K562 (cell line): ENCODE measurements at regions not wholly inside any gene's neighbourhood (a gene's known extent, or its start where the extent isn't known, plus 50 kb on each side); places are given as distances from the start of the nearest gene placed in this dataset.

Source experiments
- ATAC-seq: fragments of 200-7000 bp; cut with Tn5 transposase; 3 replicates; pipeline ENCODE4 v1.9.1; 2020; ENCODE audit warnings: moderate library complexity
- BruUV-seq: library from RNA; stranded (reverse); fragments of 400-500 nt; replicated peaks from 2 replicates; lab custom pipeline; 2021; lab: Mats Ljungman, UMichigan
- CTCF ChIA-PET: fragments of 300-600 bp; formaldehyde crosslinking; extraction: SDS; loops from one replicate; lab custom pipeline; 2021; ENCODE audit warnings: low intra/inter-chr PET ratio; lab: Yijun Ruan, JAX
- POLR2A ChIA-PET: fragments of 300-600, 350-650 bp; sonication (Branson Sonifier 250); formaldehyde crosslinking; extraction: SDS; loops from one replicate; lab custom pipeline; 2021; ENCODE audit warnings: antibody characterized with exemption, inconsistent platforms; lab: Yijun Ruan, JAX
- DNase-seq, 4 experiments: peaks; one replicate each; pipeline versions ENCODE4 v3.0.0 to v3.0.0-alpha.2; 2011 to 2018; ENCODE audit warnings: low spot score in 3 of 4, mixed read lengths in 3 of 4; ENCODE audit errors: extremely low read depth in 1 of 4
- FAIRE-seq: peaks from 2 replicates; lab custom pipeline; 2011; peaks lifted over from hg19 to GRCh38; lab: Jason Lieb, UNC
- H2AFZ ChIP-seq: 2 replicates; pipeline ENCODE4 v1.6.0; 2011; ENCODE audit warnings: low read depth, low read length, control low read depth, inconsistent platforms
- H3K27ac ChIP-seq: fragments of 200-600 bp; 3 replicates; pipeline ENCODE4 v1.8.0; 2011; ENCODE audit warnings: low read depth, mild to moderate bottlenecking, control low read depth, inconsistent platforms, low read length, moderate library complexity, mixed read lengths; ENCODE audit errors: extremely low read depth
- H3K27me3 ChIP-seq, 2 experiments: fragments of 300-600 bp in 1 of 2; 2 replicates in 1 of 2; 3 replicates in 1 of 2; pipeline versions ENCODE4 v1.6.0 to v1.8.0; 2011; ENCODE audit warnings: inconsistent platforms in 2 of 2, low read length in 2 of 2, mild to moderate bottlenecking in 1 of 2, mixed read lengths in 1 of 2, moderate library complexity in 1 of 2; ENCODE audit not compliant: control insufficient read depth in 2 of 2, insufficient read depth in 2 of 2
- H3K36me3 ChIP-seq: fragments of 300-600 bp; 3 replicates; pipeline ENCODE4 v1.8.0; 2011; ENCODE audit warnings: mild to moderate bottlenecking, low read length, inconsistent platforms; ENCODE audit not compliant: control insufficient read depth, insufficient read depth
- H3K4me1 ChIP-seq, 2 experiments: fragments of 200-600 bp in 1 of 2; replicated peaks in 1 of 2; 2 replicates in 1 of 2; 3 replicates in 1 of 2; pipeline versions ENCODE4 v1.5.1 to v1.8.0; 2011; ENCODE audit warnings: inconsistent platforms in 2 of 2, low read length in 2 of 2, mild to moderate bottlenecking in 1 of 2, mixed read lengths in 1 of 2, moderate library complexity in 1 of 2; ENCODE audit not compliant: control insufficient read depth in 2 of 2, insufficient read depth in 2 of 2
- H3K4me2 ChIP-seq: 2 replicates; pipeline ENCODE4 v1.6.1; 2011; ENCODE audit warnings: low read length, control low read depth, inconsistent platforms, mixed read lengths; ENCODE audit not compliant: insufficient read depth
- H3K4me3 ChIP-seq: fragments of 200-600 bp; sonication (generic), shearing (Covaris generic); 2 replicates; pipeline ENCODE4 v1.5.1; 2016; ENCODE audit warnings: control low read depth, inconsistent platforms
- H3K79me2 ChIP-seq: fragments of 200-600 bp; 3 replicates; pipeline ENCODE4 v1.8.0; 2011; ENCODE audit warnings: low read length, inconsistent platforms; ENCODE audit not compliant: control insufficient read depth, insufficient read depth
- H3K9ac ChIP-seq, 2 experiments: 2 replicates each; pipeline versions ENCODE4 v1.6.0 to v1.6.1; 2011; ENCODE audit warnings: low read depth in 2 of 2, low read length in 2 of 2, control low read depth in 1 of 2, inconsistent platforms in 1 of 2, mild to moderate bottlenecking in 1 of 2, mixed read lengths in 1 of 2; ENCODE audit not compliant: insufficient read depth in 1 of 2
- H3K9me1 ChIP-seq: one replicate; pipeline ENCODE4 v1.6.0; 2011; ENCODE audit warnings: inconsistent platforms, mild to moderate bottlenecking, low read length, moderate library complexity; ENCODE audit not compliant: control insufficient read depth, insufficient read depth
- H3K9me3 ChIP-seq: replicated peaks from 2 replicates; pipeline ENCODE4 v1.5.1; 2011; ENCODE audit warnings: low read depth, low read length, inconsistent platforms; ENCODE audit not compliant: control insufficient read depth, insufficient read depth
- H4K20me1 ChIP-seq: replicated peaks from 2 replicates; pipeline ENCODE4 v1.6.1; 2011; ENCODE audit warnings: low read length, inconsistent platforms, mixed read lengths; ENCODE audit not compliant: control insufficient read depth, insufficient read depth
- CHCHD3 ChIP-seq: fragments of 250-450 bp; sonication (Bioruptor Pico); IDR thresholded peaks from 2 replicates; pipeline ENCODE4 v2.1.2; 2022; ENCODE audit warnings: mild to moderate bottlenecking
- CREB3L1 ChIP-seq: fragments of 450-650 bp; IDR thresholded peaks from 2 replicates; pipeline ENCODE4 v1.6.1; 2014; ENCODE audit warnings: low read depth, mild to moderate bottlenecking, moderate library complexity, borderline replicate concordance
- ESRRB ChIP-seq: fragments of 250-450 bp; sonication (Bioruptor Pico); IDR thresholded peaks from 2 replicates; pipeline ENCODE4 v1.5.0; 2020; ENCODE audit warnings: mild to moderate bottlenecking, moderate library complexity, borderline replicate concordance
- FOXO4 ChIP-seq: fragments of 450-650 bp; formaldehyde crosslinking; IDR thresholded peaks from 2 replicates; pipeline ENCODE4 v1.4.0; 2020; ENCODE audit warnings: mild to moderate bottlenecking, moderate library complexity
- GMEB1 ChIP-seq: fragments of 250-450 bp; sonication (Bioruptor Pico); IDR thresholded peaks from 2 replicates; pipeline ENCODE4 v1.4.0; 2020; ENCODE audit warnings: mild to moderate bottlenecking
- HDAC8 ChIP-seq: fragments of 450-650 bp; IDR thresholded peaks from 2 replicates; pipeline ENCODE4 v1.6.1; 2016; ENCODE audit warnings: mild to moderate bottlenecking, missing genetic modification characterization, moderate library complexity, missing compliant biosample characterization
- PATZ1 ChIP-seq: fragments of 250-450 bp; sonication (Bioruptor Pico); IDR thresholded peaks from 2 replicates; pipeline ENCODE4 v1.5.0; 2020; ENCODE audit warnings: mild to moderate bottlenecking, borderline replicate concordance
- SRF ChIP-seq, 2 experiments: fragments of 250-450, 450-650 bp in 1 of 2; sonication (Bioruptor Pico) in 1 of 2; sonication (generic) in 1 of 2; formaldehyde crosslinking; IDR thresholded peaks; 2 replicates each; pipeline versions ENCODE4 v1.5.0 to v1.5.1; 2020 to 2022; ENCODE audit warnings: mild to moderate bottlenecking in 1 of 2, missing genetic modification reagents in 1 of 2
- TCF7L2 ChIP-seq: fragments of 150-350 bp; IDR thresholded peaks from 2 replicates; pipeline ENCODE4 v1.6.1; 2016; ENCODE audit warnings: low read depth, mild to moderate bottlenecking, low read length, moderate library complexity
- ZBTB43 ChIP-seq: sonication (generic); formaldehyde crosslinking; IDR thresholded peaks from 2 replicates; pipeline ENCODE4 v1.8.0; 2023; ENCODE audit warnings: mild to moderate bottlenecking, missing genetic modification reagents
- ZNF57 ChIP-seq: fragments of 450-650 bp; formaldehyde crosslinking; IDR thresholded peaks from 2 replicates; pipeline ENCODE4 v1.4.0; 2020; ENCODE audit warnings: mild to moderate bottlenecking, moderate library complexity
- WGBS: fragments of 100-300 bp; shearing (Covaris generic); methylation state at CpG from one replicate; pipeline ENCODE4 v1.1.6; 2016; ENCODE audit warnings: low coverage, mixed read lengths; ENCODE audit not compliant: insufficient coverage; ENCODE audit errors: missing lambda C conversion rate; 5-methylcytosine and 5-hydroxymethylcytosine counted together
- in situ Hi-C: fragments of 300-500 bp; cut with MboI; formaldehyde crosslinking; loops from 4 replicates; pipeline ENCODE4 v1.15.0; 2018; ENCODE audit warnings: inconsistent platforms, mixed read lengths
- intact Hi-C: fragments of 100-400 bp; cut with micrococcal nuclease; formaldehyde crosslinking; loops from 2 replicates; pipeline ENCODE4 v1.14.2; 2022

GRCh38 chr5:2181557-2181956, 298.8 kb upstream of the IRX4 start (continued):
- TF ChIP-seq FOXO4: no peak
- no peak for TF ChIP-seq CHCHD3 (CRISPR knock-in tag)
- no peak for TF ChIP-seq CREB3L1

- no TSS peak for BruUV-seq
- in situ Hi-C loops (no loop called here), intact Hi-C loops (no loop called here)
- ATAC-seq: no peak
- peaks cover 4% of the 10 kb centered on the region for H3K9me1 ChIP-seq
- H3K4me2 ChIP-seq: no peak overlapping the region
- H3K9ac ChIP-seq: no peak overlapping the region
- no peaks in the 10 kb centered on the region; a peak in 1 of 5 replicates for H3K4me1 ChIP-seq
- H3K36me3 ChIP-seq: no peaks in the 10 kb centered on the region
- no peak overlapping the region for H3K4me3 ChIP-seq
- H3K79me2 ChIP-seq: no peaks in the 10 kb centered on the region
- peaks cover 19% of the 10 kb centered on the region; the same call in 1 of the 2 replicates for H4K20me1 ChIP-seq
- no peak overlapping the region for H2AFZ ChIP-seq
- no peak for FAIRE-seq
- peaks cover 32 to 73% of the 10 kb centered on the region in 2 experiments for H3K27me3 ChIP-seq
- no peak overlapping the region for H3K27ac ChIP-seq
- no peak for DNase-seq
- ChIA-PET CTCF (no interaction called here), POLR2A (no interaction called here)
- no peaks in the 10 kb centered on the region for H3K9me3 ChIP-seq
- WGBS: 0% methylated on average over 8 of the region's 8 CpGs
- TF ChIP-seq TCF7L2 (no peak), ZBTB43 (CRISPR knock-in tag) (no peak), ESRRB (CRISPR knock-in tag) (no peak), PATZ1 (no peak), GMEB1 (no peak), ZNF57 (CRISPR knock-in tag) (no peak), SRF (CRISPR knock-in tag; IDR thresholded peaks at IDR 0.05) (no peak), HDAC8 (tag) (no peak)
These were observed 298.4 kb upstream of the IRX4 start for GRCh38 chr5:2181149-2181548.
